GM23338 (cell line): ENCODE measurements at regions not wholly inside any gene's neighbourhood (a gene's known extent, or its start where the extent isn't known, plus 50 kb on each side); places are given as distances from the start of the nearest gene placed in this dataset.

Experiments
- CREB1 ChIP-seq: fragments of 250-450 bp; sonication (Bioruptor Pico); IDR thresholded peaks from 2 replicates; pipeline ENCODE4 v1.5.0; 2020; ENCODE audit warnings: low read depth, mild to moderate bottlenecking, moderate library complexity
- EZH2 ChIP-seq: fragments of 200-600 bp; sonication (generic); IDR thresholded peaks from one replicate; pipeline ENCODE4 v1.8.0; 2017; ENCODE audit warnings: antibody characterized with exemption, mild to moderate bottlenecking, low read depth; ENCODE audit not compliant: unreplicated experiment
- EZH2phosphoT487 ChIP-seq: fragments of 200-600 bp; sonication (generic); IDR thresholded peaks from one replicate; pipeline ENCODE4 v1.8.1; 2018; ENCODE audit warnings: antibody characterized with exemption; ENCODE audit not compliant: unreplicated experiment
- JUNB ChIP-seq: IDR thresholded peaks from one replicate; pipeline ENCODE4 v1.6.1; 2016; ENCODE audit warnings: antibody characterized with exemption; ENCODE audit not compliant: unreplicated experiment
- NANOG ChIP-seq: IDR thresholded peaks from 2 replicates; pipeline ENCODE4 v1.6.1; 2016; ENCODE audit warnings: antibody characterized with exemption, borderline replicate concordance
- POLR2AphosphoS5 ChIP-seq: IDR thresholded peaks from 2 replicates; pipeline ENCODE4 v1.6.1; 2016; ENCODE audit warnings: antibody characterized with exemption, low read depth
- REST ChIP-seq: IDR thresholded peaks from one replicate; pipeline ENCODE4 v1.6.1; 2018; ENCODE audit warnings: antibody characterized with exemption; ENCODE audit not compliant: unreplicated experiment
- STAT1 ChIP-seq: IDR thresholded peaks from one replicate; pipeline ENCODE4 v1.6.1; 2016; ENCODE audit warnings: antibody characterized with exemption; ENCODE audit not compliant: unreplicated experiment
- ZNF114 ChIP-seq: fragments of 250-450 bp; sonication (Bioruptor Pico); IDR thresholded peaks from 2 replicates; pipeline ENCODE4 v1.5.0; 2020; ENCODE audit warnings: mild to moderate bottlenecking, moderate library complexity
- ZNF331 ChIP-seq: fragments of 250-450 bp; sonication (Bioruptor Pico); IDR thresholded peaks from 2 replicates; pipeline ENCODE4 v1.5.0; 2020; ENCODE audit warnings: low read depth, mild to moderate bottlenecking, moderate library complexity
- TF ChIP-seq, protein P1 (sequence below), 2 experiments: fragments of 200-600 bp in 1 of 2; sonication (generic) in 1 of 2; conservative IDR thresholded peaks; 2 replicates each; pipeline versions ENCODE4 v1.5.1 to v1.6.1; 2016 to 2017; ENCODE audit warnings: antibody characterized with exemption in 2 of 2, low read depth in 2 of 2, mild to moderate bottlenecking in 2 of 2, moderate library complexity in 1 of 2
- TF ChIP-seq, protein P2 (sequence below): IDR thresholded peaks from 2 replicates; pipeline ENCODE4 v1.6.1; 2016; ENCODE audit warnings: antibody characterized with exemption

DNA sequence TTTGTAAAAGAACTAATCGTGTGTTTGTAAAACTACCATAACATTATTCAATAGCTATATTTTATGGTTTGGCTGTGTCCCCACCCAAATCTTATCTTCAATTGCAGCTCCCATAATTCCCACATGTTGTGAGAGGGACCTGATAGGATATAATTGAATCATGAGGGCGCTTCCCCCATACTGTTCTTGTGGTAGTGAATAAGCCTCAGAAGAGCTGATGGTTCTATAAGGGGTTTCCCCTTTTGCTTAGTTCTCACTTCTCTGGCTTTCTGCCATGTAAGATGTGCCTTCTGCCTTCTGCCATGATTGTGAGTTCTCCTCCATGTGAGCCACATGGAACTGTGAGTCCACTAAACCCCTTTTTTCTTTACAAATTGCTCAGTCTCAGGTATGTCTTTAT is 1372.3 kb downstream of the AMY1C start:
- TF ChIP-seq, protein P1, sequence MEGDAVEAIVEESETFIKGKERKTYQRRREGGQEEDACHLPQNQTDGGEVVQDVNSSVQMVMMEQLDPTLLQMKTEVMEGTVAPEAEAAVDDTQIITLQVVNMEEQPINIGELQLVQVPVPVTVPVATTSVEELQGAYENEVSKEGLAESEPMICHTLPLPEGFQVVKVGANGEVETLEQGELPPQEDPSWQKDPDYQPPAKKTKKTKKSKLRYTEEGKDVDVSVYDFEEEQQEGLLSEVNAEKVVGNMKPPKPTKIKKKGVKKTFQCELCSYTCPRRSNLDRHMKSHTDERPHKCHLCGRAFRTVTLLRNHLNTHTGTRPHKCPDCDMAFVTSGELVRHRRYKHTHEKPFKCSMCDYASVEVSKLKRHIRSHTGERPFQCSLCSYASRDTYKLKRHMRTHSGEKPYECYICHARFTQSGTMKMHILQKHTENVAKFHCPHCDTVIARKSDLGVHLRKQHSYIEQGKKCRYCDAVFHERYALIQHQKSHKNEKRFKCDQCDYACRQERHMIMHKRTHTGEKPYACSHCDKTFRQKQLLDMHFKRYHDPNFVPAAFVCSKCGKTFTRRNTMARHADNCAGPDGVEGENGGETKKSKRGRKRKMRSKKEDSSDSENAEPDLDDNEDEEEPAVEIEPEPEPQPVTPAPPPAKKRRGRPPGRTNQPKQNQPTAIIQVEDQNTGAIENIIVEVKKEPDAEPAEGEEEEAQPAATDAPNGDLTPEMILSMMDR (conservative IDR thresholded peaks at IDR 0.05; ENCODE audit: low read depth in 2 of 2), result no peak
- no peak for TF ChIP-seq POLR2AphosphoS5
- no peak for TF ChIP-seq CREB1 (CRISPR knock-in tag)
- no peak for TF ChIP-seq EZH2
- no peak for TF ChIP-seq JUNB
- no peak for TF ChIP-seq NANOG
- TF ChIP-seq REST, result no peak
- TF ChIP-seq EZH2phosphoT487, result no peak
- no peak for TF ChIP-seq STAT1
- no peak for TF ChIP-seq ZNF114
- TF ChIP-seq ZNF331 (CRISPR knock-in tag), result no peak
- TF ChIP-seq, protein P2, sequence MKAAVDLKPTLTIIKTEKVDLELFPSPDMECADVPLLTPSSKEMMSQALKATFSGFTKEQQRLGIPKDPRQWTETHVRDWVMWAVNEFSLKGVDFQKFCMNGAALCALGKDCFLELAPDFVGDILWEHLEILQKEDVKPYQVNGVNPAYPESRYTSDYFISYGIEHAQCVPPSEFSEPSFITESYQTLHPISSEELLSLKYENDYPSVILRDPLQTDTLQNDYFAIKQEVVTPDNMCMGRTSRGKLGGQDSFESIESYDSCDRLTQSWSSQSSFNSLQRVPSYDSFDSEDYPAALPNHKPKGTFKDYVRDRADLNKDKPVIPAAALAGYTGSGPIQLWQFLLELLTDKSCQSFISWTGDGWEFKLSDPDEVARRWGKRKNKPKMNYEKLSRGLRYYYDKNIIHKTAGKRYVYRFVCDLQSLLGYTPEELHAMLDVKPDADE, result no peak
